ENCODE measurements at regions not wholly inside any gene's neighbourhood (a gene's known extent, or its start where the extent isn't known, plus 50 kb on each side); places are given as distances from the start of the nearest gene placed in this dataset.

DNA sequence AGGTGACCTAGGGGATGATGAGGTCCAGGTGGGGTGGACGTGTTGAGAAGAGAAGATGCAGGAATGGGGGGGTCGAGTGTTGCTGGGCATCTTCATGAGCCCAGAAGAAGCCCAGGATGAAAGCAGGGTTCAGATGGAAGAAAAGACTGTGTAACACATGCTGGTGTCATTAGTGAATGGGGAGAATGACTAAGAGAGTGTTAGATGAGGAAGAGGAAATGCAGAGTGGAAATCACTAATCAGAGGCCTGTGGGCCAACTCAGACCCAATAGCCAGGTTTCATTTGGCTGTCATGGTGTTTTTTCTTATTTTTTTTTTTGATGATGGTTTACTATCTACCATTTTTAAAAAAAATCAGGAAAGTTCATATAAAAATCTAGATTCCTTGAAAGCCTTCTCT lies 180.8 kb upstream of the CAMK1G start:
- TF ChIP-seq ZFX (IDR thresholded peaks at IDR 0.05; ENCODE audit: borderline replicate concordance) = no peak
- TF ChIP-seq, protein P1, sequence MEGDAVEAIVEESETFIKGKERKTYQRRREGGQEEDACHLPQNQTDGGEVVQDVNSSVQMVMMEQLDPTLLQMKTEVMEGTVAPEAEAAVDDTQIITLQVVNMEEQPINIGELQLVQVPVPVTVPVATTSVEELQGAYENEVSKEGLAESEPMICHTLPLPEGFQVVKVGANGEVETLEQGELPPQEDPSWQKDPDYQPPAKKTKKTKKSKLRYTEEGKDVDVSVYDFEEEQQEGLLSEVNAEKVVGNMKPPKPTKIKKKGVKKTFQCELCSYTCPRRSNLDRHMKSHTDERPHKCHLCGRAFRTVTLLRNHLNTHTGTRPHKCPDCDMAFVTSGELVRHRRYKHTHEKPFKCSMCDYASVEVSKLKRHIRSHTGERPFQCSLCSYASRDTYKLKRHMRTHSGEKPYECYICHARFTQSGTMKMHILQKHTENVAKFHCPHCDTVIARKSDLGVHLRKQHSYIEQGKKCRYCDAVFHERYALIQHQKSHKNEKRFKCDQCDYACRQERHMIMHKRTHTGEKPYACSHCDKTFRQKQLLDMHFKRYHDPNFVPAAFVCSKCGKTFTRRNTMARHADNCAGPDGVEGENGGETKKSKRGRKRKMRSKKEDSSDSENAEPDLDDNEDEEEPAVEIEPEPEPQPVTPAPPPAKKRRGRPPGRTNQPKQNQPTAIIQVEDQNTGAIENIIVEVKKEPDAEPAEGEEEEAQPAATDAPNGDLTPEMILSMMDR (IDR thresholded peaks at IDR 0.05) = no peak
- no peak overlapping the region for H3K27ac ChIP-seq

DNA sequence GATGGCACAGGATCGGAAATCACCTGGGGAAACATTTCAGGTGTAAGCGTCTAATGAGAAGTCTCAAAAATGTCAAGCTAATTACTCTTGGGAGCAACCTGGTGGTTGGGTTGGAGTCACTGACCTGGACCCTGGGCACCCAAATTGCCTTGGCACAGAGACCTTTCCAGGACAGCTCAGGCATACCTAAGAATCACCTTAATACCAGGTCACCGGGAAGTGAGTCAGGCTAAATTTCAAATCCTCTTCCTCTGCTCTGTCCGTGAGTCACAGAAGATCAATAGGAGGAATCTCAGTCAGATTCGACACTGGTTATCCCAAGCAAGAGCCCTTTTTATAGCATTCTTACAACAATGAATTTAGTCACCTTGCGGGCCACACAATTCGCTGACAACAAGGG lies 179.6 kb upstream of the CAMK1G start:
- TF ChIP-seq, protein P1 (IDR thresholded peaks at IDR 0.05) = no peak
- no peak for TF ChIP-seq ZFX (IDR thresholded peaks at IDR 0.05; ENCODE audit: borderline replicate concordance)
- no peak overlapping the region for H3K27ac ChIP-seq

DNA sequence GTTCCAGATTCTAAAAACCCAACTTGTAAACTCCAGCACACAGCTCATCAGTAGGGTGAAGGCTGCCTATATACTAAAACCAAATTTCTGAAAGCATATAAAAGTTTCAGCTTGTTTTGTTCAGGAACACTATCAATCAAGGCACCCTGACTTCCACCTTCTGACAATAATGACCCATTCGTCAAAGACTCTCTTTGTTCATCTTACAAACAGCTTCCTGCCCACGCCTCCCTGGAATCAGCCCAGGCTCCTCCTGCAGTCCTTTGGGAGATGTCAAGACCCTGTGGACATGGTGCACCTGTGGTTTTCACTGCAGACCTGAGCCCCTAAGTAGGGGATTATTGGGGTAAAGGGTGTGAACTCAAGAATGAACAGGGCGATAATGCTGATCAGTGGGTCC lies 178.9 kb upstream of the CAMK1G start:
- H3K27ac ChIP-seq = no peak overlapping the region
- no peak for TF ChIP-seq ZFX (IDR thresholded peaks at IDR 0.05; ENCODE audit: borderline replicate concordance)
- TF ChIP-seq, protein P1 (IDR thresholded peaks at IDR 0.05) = no peak

DNA sequence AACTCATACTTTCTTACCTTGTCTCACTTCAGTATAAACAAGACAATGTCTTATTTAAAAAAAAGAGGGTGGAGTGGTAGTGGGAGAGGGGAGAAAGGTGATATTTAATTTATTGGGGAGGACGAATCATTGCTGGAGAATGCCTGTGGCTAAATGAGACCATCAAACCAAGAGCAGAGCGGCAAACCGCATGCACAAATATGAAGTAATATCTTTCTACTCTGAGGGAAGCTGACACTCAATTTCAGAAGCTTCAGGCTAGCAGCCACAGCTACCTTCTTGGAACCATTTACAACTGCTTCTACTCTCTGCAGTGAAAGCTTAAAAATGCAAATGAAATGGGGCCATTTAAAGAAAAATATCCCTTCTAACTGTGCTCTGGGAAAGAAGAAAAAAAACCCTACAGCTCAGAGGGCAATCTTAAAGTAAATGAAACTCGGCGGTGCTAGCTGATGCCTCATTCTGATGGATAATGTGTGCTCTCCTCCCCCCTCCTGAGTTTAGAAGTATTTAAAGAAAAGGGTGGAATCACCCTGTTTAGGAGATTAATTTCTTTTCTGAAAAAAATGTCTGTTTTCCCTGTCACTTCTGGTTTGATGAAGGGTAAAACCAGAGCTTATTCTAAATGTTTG lies 178.2 kb upstream of the CAMK1G start:
- H3K27ac ChIP-seq = no peak overlapping the region

DNA sequence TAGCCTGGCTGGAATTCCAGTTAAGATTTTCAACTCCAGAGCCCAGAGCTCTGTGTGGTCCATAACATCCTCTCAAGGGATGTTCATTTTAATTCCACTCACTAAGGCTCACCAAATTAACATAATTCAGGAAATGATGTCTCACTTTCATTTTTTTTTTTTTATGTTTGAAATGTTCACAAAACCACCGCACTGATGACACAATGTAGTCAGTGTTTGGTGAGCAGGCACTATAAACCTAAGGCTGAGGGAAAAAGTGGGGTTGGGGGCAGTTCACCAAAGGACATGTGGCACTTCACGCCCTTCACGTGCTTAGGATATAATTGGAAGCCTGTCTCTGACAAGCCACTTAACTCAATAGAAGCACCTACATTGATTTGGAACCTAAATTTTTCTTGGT lies 177.3 kb upstream of the CAMK1G start:
- no peak overlapping the region for H3K27ac ChIP-seq
- TF ChIP-seq, protein P1 (IDR thresholded peaks at IDR 0.05) = no peak
- no peak for TF ChIP-seq ZFX (IDR thresholded peaks at IDR 0.05; ENCODE audit: borderline replicate concordance)

More for the DNA sequence above, 178.2 kb upstream of the CAMK1G start:
- TF ChIP-seq ZFX (IDR thresholded peaks at IDR 0.05; ENCODE audit: borderline replicate concordance) = no peak
- TF ChIP-seq, protein P1 (IDR thresholded peaks at IDR 0.05) = no peak

DNA sequence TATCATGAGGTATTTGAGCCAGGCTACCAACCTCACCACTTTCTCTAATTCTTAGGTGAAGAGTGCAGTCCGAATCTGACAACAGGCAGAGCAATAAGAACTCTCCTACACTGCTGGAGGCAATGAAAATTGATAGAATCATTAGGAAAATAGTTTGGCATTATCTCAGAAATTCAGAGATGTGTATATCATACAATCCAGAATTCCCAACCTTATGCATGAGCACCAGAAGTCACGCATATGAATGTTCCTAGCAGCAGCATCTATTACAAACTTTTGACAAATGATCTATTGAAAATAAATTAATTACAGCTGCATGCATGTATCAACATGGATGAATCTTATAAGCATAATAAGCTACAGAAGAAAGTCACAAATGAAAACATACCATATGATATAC lies 176.9 kb upstream of the CAMK1G start:
- TF ChIP-seq ZFX (IDR thresholded peaks at IDR 0.05; ENCODE audit: borderline replicate concordance) = no peak
- TF ChIP-seq, protein P1 (IDR thresholded peaks at IDR 0.05) = no peak
- no peak overlapping the region for H3K27ac ChIP-seq

DNA sequence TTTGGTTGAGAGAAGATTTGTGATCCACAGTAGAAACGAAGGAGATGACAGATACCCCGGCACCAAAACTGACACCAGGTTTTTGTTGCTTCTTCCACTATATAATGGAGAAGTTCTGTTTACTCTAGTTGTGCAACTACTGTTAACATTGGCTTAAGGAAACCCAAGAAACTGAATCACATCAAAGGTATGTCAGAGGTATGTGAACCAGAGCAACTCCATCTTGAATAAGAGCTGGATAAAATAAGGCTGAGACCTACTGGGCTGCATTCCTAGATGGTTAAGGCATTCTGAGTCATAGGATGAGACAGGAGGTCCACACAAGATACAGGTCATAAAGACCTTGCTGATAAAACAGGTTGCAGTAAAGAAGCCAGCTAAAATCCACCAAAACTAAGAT lies 173.7 kb upstream of the CAMK1G start:
- no peak for TF ChIP-seq ZFX (IDR thresholded peaks at IDR 0.05; ENCODE audit: borderline replicate concordance)
- TF ChIP-seq, protein P1 (IDR thresholded peaks at IDR 0.05) = no peak
- no peak overlapping the region for H3K27ac ChIP-seq
